Esophagus squamous epithelium (tissue), 4 donors: ENCODE measurements at regions not wholly inside any gene's neighbourhood (a gene's known extent, or its start where the extent isn't known, plus 50 kb on each side); places are given as distances from the start of the nearest gene placed in this dataset.

ENCODE experiments used
- CTCF ChIP-seq, 6 experiments: fragments of 450-650 bp in 4 of 6; fragments of 200-600 bp in 2 of 6; sonication (generic) in 2 of 6; IDR thresholded peaks; one replicate each; pipeline ENCODE4 v1.5.1; 2016 to 2019; ENCODE audit warnings: antibody characterized with exemption in 6 of 6, mild to moderate bottlenecking in 4 of 6, moderate library complexity in 4 of 6
- POLR2A ChIP-seq, 4 donors: fragments of 450-650 bp; IDR thresholded peaks; one replicate each; pipeline ENCODE4 v1.6.1; 2017; ENCODE audit warnings: antibody characterized with exemption in 4 of 4, mild to moderate bottlenecking in 4 of 4, moderate library complexity in 3 of 4

- TF ChIP-seq CTCF (IDR thresholded peaks at IDR 0.05) (no peak), POLR2A (IDR thresholded peaks at IDR 0.05) (no peak)
Measured at GRCh38 chr6:157727629-157728182, 95.3 kb upstream of the SNX9 start.
